Activated naive CD4-positive, alpha-beta T cell treated with anti-CD3 and anti-CD28 coated beads, Interleukin-2, amount 10 ng/mL, durations not matched to agents 7 days and 5 days (primary cell): ENCODE measurements at regions not wholly inside any gene's neighbourhood (a gene's known extent, or its start where the extent isn't known, plus 50 kb on each side); places are given as distances from the start of the nearest gene placed in this dataset.
"Not testable (repeated sequence)": the region's sequence is repeated elsewhere in the genome, so short reads cannot be mapped to it uniquely, and the experiment has no call there.

Experiments used
- CTCF ChIA-PET: fragments of 350-600 bp; sonication (Branson Sonifier 250); formaldehyde crosslinking; loops from one replicate; lab custom pipeline; 2021; ENCODE audit warnings: antibody characterized with exemption; lab: Charles Lee
- DNase-seq: peaks from one replicate; pipeline ENCODE4 v3.0.0-alpha.2; 2020
- H3K27ac Mint-ChIP-seq: one replicate; pipeline ENCODE4 v1.8.0; 2021; ENCODE audit warnings: mild to moderate bottlenecking, moderate library complexity, mixed read lengths
- H3K27me3 Mint-ChIP-seq: one replicate; pipeline ENCODE4 v1.8.0; 2021; ENCODE audit warnings: mild to moderate bottlenecking, mixed read lengths
- H3K36me3 Mint-ChIP-seq: one replicate; pipeline ENCODE4 v1.8.0; 2021; ENCODE audit warnings: mixed read lengths
- H3K4me1 Mint-ChIP-seq: one replicate; pipeline ENCODE4 v1.8.0; 2021; ENCODE audit warnings: mixed read lengths
- H3K4me3 Mint-ChIP-seq: one replicate; pipeline ENCODE4 v1.8.0; 2021; ENCODE audit warnings: mild to moderate bottlenecking, moderate library complexity, mixed read lengths
- H3K9me3 Mint-ChIP-seq: one replicate; pipeline ENCODE4 v1.8.0; 2021; ENCODE audit warnings: mixed read lengths

DNA sequence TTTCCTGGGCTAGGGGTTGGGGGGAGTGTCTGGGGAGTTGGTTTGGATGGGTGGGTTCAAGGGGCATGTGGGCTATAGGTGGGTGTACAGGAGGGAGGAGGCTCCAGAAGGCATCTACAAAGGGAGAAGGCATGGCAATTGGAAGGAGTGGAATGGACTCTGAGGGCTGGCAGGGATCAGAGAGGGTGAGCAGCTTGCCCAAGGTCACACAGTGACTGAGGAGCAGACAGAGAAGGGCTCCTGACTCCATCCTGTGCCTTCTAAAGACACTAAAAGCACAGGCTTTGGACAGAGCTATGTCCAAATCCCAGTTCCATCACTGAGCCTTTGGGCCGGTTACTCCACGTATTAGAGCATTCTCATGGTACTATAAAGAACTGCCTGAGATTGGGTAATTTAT is 151.8 kb downstream of the PTPRU start:
- CTCF ChIA-PET, result no interaction called here
- peaks cover 31% of the 10 kb centered on the region for H3K27me3 Mint-ChIP-seq
- no peaks in the 10 kb centered on the region for H3K4me1 Mint-ChIP-seq
- no peak overlapping the region for H3K27ac Mint-ChIP-seq
- H3K4me3 Mint-ChIP-seq, result no peak overlapping the region
- DNase-seq, result no peak
- H3K9me3 Mint-ChIP-seq, result no peaks in the 10 kb centered on the region
- H3K36me3 Mint-ChIP-seq, result no peaks in the 10 kb centered on the region

DNA sequence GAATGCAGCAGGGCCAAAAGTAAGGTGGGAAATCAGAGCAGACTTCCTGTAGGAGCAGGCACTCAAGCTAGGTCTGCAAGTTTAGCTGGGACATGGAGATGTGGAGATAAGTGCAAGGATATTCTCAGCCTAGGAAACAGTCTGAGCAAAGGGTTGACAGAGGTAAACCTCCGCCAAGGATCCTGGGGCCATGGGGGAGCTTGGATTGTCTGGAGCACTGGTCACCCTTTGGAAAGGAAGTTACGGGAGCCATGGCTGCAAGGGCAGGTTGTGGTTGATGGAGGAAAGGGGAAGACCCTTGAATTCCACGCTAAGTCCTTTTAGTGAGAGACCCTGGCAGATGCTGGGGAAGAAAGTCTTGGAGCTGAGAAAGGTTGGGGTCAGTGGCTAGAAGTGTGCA is 150.9 kb downstream of the PTPRU start:
- CTCF ChIA-PET, result no interaction called here
- no peaks in the 10 kb centered on the region for H3K9me3 Mint-ChIP-seq
- H3K36me3 Mint-ChIP-seq, result no peaks in the 10 kb centered on the region
- no peaks in the 10 kb centered on the region for H3K4me1 Mint-ChIP-seq
- no peak for DNase-seq
- no peak overlapping the region for H3K27ac Mint-ChIP-seq
- peaks cover 31% of the 10 kb centered on the region for H3K27me3 Mint-ChIP-seq
- no peak overlapping the region for H3K4me3 Mint-ChIP-seq

DNA sequence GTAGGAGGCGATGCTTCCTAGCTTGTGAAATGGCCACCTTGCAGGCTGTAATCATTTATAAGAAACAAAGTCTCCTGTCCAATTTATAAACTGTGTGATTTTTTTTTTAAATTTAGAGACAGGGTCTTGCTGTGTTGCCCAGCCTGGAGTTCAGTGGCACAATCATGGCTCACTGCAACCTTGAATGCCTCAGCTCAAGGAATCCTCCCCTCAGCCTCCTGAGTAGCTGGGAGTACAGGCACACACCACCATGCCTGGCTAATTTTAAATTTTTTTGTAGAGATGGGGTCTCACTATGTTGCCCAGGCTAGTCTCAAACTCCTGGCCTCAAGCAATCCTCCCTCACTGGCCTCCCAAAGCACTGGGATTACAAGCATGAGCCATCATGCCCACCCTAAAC is 150.1 kb downstream of the PTPRU start:
- H3K27me3 Mint-ChIP-seq, result peaks cover 27% of the 10 kb centered on the region
- not testable (repeated sequence) for H3K36me3 Mint-ChIP-seq, DNase-seq, H3K27ac Mint-ChIP-seq, H3K4me3 Mint-ChIP-seq, H3K9me3 Mint-ChIP-seq, H3K4me1 Mint-ChIP-seq
- CTCF ChIA-PET, result interaction anchor here (0.6 kb wide), 1 partner anchor 343 kb away, joined by 3 read pairs; no protein-coding TSS in a partner anchor

DNA sequence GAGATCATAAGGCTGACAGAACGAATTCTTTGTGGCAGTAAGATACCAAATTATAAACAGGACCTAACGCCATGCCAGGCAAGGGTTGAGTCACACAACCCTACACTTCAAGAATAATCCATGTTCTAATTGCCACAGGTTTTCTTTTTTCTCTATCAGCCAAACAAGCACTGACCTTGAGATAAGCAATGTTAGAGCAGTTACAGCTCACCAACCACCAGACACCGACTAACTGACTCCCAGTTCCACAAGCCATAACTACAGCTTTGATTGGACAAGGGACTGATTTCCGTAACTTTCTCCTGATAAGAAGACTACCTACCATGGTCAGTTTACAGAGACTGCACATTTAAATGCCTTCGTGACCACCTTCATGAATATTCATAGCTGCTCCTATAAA is 149.6 kb downstream of the PTPRU start:
- CTCF ChIA-PET, result interaction anchor here (0.6 kb wide), 1 partner anchor 343 kb away, joined by 3 read pairs; no protein-coding TSS in a partner anchor
- Mint-ChIP-seq H3K9me3 (no peaks in the 10 kb centered on the region), H3K27me3 (peaks cover 24% of the 10 kb centered on the region), H3K4me3 (no peak overlapping the region), H3K4me1 (no peaks in the 10 kb centered on the region), H3K27ac (no peak overlapping the region), H3K36me3 (no peaks in the 10 kb centered on the region)
- DNase-seq, result no peak

DNA sequence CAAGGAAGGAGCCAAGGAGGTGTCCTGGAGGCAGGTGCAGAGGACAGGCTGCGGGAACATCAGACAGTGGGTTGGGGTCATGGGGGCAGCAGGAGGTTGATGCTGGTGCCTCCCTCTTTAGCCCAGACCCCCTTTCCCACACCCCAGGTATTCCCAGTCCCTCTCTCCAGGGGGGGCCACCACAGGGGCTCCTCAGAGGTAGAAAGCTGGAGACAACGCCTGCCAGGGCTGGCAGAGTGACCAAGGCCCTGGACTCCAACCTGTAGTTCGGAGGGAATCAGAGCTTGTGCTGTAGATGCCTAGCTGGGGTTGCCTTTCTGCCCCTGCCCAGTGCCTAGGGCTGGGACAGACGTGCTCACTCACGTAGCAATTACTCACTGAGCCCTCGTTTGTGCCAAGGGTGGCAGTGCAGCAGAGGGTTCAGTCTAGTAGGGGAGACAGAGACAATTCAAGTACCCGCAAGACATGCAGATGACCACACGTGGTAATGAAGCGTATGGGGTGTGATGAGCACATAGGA is 148.2 kb downstream of the PTPRU start:
- H3K4me1 Mint-ChIP-seq, result no peaks in the 10 kb centered on the region
- CTCF ChIA-PET, result no interaction called here
- no peak overlapping the region for H3K4me3 Mint-ChIP-seq
- H3K9me3 Mint-ChIP-seq, result peaks cover 2% of the 10 kb centered on the region
- peaks cover 20% of the 10 kb centered on the region for H3K27me3 Mint-ChIP-seq
- H3K36me3 Mint-ChIP-seq, result no peaks in the 10 kb centered on the region
- H3K27ac Mint-ChIP-seq, result no peak overlapping the region
- no peak for DNase-seq

DNA sequence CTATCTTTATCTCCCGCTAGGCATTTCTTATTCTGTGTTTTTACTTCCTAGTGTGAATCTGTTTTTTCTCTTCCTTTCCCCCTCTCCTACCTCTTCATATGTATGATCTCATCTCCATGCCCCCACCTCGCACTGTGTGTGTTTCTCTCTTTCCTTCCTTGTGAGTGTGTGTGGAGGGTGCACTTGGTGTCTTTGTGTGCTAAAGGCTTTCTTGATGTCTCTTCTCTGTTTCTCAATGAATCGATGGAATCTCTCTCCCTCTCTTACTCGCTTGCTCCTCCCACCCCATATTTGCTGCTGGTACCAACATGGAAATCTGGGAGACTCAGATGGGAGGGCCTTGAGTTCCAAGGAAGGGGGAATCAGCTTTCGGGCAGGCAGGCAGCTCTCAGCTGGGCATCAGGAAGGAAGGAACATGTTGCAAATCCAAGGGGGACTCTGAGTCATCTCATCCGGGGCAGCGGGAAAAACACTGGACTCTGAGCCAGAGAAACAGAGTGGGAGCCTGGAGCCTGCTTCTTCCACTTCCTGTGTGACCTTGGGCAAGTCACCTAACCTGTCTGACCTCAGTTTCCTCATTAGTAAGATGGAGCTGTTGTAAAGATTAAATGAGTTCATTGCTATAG is 147.5 kb downstream of the PTPRU start:
- CTCF ChIA-PET, result no interaction called here
- Mint-ChIP-seq H3K9me3 (peaks cover 9% of the 10 kb centered on the region), H3K4me1 (no peaks in the 10 kb centered on the region), H3K27me3 (peaks cover 20% of the 10 kb centered on the region), H3K36me3 (peaks cover 2% of the 10 kb centered on the region), H3K4me3 (no peak overlapping the region), H3K27ac (no peak overlapping the region)
- DNase-seq, result no peak

DNA sequence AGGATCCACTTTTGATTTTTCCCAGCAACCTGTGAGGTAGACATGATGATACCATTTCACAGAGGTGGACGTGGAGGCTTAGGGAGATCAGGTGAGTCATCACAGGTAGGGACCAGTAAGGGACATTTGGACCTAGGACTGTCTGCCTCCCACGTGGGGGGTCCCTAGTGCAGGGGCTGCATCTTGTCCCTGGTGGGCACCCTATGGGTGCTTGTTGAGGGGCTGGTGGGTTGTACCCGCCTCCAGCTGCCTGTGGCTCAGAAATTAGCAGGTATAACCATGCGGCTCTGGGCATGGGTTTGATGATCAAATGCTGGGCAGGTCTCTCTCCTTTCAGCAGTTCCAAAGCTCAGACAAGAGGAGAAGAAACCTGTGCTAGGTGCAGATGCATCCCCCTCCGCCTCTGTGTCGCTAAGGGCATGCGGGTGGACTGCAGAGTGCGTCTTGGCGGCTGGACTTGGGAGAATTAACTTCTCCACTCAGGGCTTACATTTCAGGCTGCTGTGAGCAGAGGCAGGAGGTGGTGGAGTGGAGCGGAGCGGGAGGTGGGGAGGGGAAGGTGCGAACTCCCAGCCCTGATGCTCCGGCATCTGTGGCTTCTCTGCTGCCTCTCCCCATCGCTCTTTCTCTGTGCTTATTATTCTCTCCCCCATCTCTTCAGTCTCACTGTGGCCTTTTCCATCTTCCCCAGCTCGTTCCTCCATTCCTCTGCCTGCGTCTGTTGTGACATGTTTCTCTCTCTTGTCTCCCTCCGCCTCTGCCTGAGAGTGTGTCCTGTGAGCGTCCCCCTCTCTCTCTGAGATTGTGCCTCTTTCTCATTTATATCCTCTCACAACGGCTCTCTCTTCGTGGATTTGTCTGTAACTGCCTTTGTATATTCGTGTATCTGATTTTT is 146.8 kb downstream of the PTPRU start:
- H3K9me3 Mint-ChIP-seq, result peaks cover 17% of the 10 kb centered on the region
- peaks cover 2% of the 10 kb centered on the region for H3K36me3 Mint-ChIP-seq
- no peak overlapping the region for H3K27ac Mint-ChIP-seq
- no peak overlapping the region for H3K4me3 Mint-ChIP-seq
- DNase-seq, result no peak
- CTCF ChIA-PET, result no interaction called here
- H3K27me3 Mint-ChIP-seq, result peaks cover 19% of the 10 kb centered on the region
- H3K4me1 Mint-ChIP-seq, result no peaks in the 10 kb centered on the region

DNA sequence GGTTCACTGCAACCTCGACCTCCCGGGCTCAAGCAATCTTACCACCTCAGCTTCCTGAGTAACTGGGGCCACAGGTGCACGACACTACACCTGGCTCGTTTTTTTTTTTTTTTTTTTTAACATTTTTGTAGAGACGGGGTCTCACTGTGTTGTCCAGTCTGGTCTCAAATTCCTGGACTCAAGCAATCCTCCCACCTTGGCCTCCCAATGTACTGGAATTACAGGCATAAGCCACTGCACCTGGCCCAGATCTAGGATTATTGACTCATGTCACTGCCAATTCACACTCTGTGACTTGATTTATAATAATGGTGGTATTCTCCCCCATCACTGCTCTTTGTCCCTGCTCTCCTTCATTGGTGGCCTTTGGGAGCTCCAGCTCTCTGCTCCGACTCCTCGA is 145.1 kb downstream of the PTPRU start:
- CTCF ChIA-PET, result no interaction called here
- no peak for DNase-seq
- Mint-ChIP-seq H3K4me3 (no peak overlapping the region), H3K36me3 (peaks cover 2% of the 10 kb centered on the region), H3K27ac (no peak overlapping the region), H3K27me3 (peaks cover 9% of the 10 kb centered on the region), H3K9me3 (peaks cover 19% of the 10 kb centered on the region), H3K4me1 (no peaks in the 10 kb centered on the region)

DNA sequence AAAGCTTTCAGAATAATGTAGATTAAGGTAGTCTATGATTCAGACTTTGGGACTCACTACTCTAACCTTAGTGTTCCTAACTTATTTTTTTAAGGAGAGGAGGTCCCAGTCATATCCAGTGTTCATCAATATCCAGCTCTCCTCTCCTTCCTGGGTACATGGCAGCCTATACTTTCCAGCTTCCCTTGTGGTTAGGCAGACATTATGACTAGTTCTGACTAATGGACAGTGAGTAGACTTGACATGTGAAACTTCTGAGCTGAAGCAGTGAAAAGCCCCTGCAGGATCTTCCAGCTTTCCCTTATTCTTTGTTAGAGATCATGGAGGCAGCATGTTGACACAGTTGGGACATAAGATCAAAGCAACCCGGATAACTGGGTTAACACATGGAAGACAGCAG is 144.2 kb downstream of the PTPRU start:
- CTCF ChIA-PET, result interaction anchor here (0.9 kb wide), 1 partner anchor 984 kb away, joined by 3 read pairs; no protein-coding TSS in a partner anchor
- DNase-seq, result no peak
- H3K36me3 Mint-ChIP-seq, result peaks cover 2% of the 10 kb centered on the region
- no peak overlapping the region for H3K4me3 Mint-ChIP-seq
- no peaks in the 10 kb centered on the region for H3K4me1 Mint-ChIP-seq
- no peak overlapping the region for H3K27ac Mint-ChIP-seq
- peaks cover 14% of the 10 kb centered on the region for H3K27me3 Mint-ChIP-seq
- peaks cover 19% of the 10 kb centered on the region for H3K9me3 Mint-ChIP-seq

DNA sequence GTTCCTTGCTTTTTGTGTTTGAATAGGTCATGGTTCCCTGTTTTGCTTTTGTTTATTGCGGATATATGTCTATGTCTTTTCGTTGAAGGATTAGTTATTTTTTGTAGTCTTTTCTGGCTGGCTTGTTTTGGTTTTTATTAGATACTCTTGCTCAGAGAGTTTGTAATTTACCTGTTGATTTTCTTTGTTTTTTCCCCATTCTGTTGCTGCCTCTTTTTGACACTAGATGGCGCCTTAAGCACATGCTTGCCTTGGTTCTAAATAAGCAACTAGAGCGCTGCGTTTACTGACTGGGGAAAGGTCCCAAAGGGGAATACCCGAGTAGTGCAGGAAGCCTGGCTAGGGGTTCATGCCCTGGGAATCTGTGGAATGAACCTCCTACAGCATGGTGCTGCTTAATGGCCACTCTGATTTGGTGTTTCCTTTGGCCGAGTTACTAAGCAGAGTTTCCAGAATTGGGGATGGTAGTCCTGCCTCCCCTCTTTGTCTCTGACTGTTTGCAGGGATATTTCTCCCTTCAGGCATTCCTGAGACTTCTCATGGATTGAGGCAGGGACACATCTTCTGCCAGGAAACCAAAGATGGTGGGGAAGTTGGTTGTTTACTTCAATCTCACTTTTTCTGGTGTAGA is 143.2 kb downstream of the PTPRU start:
- Mint-ChIP-seq H3K27ac (no peak overlapping the region), H3K9me3 (peaks cover 19% of the 10 kb centered on the region), H3K4me1 (no peaks in the 10 kb centered on the region), H3K27me3 (peaks cover 14% of the 10 kb centered on the region), H3K4me3 (no peak overlapping the region), H3K36me3 (peaks cover 2% of the 10 kb centered on the region)
- no peak for DNase-seq
- CTCF ChIA-PET, result interaction anchor here (1.2 kb wide), 1 partner anchor 39 kb away, joined by 3 read pairs; no protein-coding TSS in a partner anchor
